GM12878 (cell line): ENCODE measurements at regions not wholly inside any gene's neighbourhood (a gene's known extent, or its start where the extent isn't known, plus 50 kb on each side); places are given as distances from the start of the nearest gene placed in this dataset.
A peak's percentile ranks its signal among the peaks of the same experiment; 100 is the strongest.

Experiments used
- ATAC-seq: fragments of 200-7000 bp; cut with Tn5 transposase; 3 replicates; pipeline ENCODE4 v1.9.1; 2020; ENCODE audit warnings: mild to moderate bottlenecking, moderate library complexity
- BruUV-seq: library from RNA; stranded (reverse); fragments of 400-500 nt; replicated peaks from 2 replicates; lab custom pipeline; 2021; lab: Mats Ljungman, UMichigan
- CTCF ChIA-PET: fragments of 300-600 bp; sonication (Branson Sonifier 250); formaldehyde crosslinking; extraction: SDS; loops from one replicate; lab custom pipeline; 2021; ENCODE audit warnings: inconsistent platforms; lab: Yijun Ruan, JAX
- POLR2A ChIA-PET: fragments of 350-600 bp; formaldehyde crosslinking; extraction: SDS; loops from one replicate; lab custom pipeline; 2021; ENCODE audit warnings: inconsistent platforms; lab: Charles Lee
- RAD21 ChIA-PET: fragments of 300-600 bp; sonication (Branson Sonifier 250); formaldehyde crosslinking; loops from one replicate; lab custom pipeline; 2023; ENCODE audit warnings: antibody characterized with exemption; ENCODE audit not compliant: unreplicated experiment; lab: Charles Lee
- SMC1A ChIA-PET: fragments of 300-600 bp; sonication (Branson Sonifier 250); formaldehyde crosslinking; loops from one replicate; lab custom pipeline; 2023; ENCODE audit not compliant: unreplicated experiment, uncharacterized antibody; lab: Charles Lee
- DNase-seq: peaks from one replicate; pipeline ENCODE4 v3.0.0-alpha.2; 2011; ENCODE audit warnings: low read depth, low spot score
- FAIRE-seq: peaks from 3 replicates; lab custom pipeline; 2011; peaks lifted over from hg19 to GRCh38; lab: Jason Lieb, UNC
- H2AFZ ChIP-seq: 2 replicates; pipeline ENCODE4 v1.6.0; 2011; ENCODE audit warnings: low read depth, low read length, control low read depth; ENCODE audit not compliant: control insufficient read depth
- H3K27ac ChIP-seq: 2 replicates; pipeline ENCODE4 v1.5.1; 2011; ENCODE audit warnings: control low read depth; ENCODE audit not compliant: control insufficient read depth, insufficient read depth
- H3K27me3 ChIP-seq, 2 experiments: replicated peaks in 1 of 2; 2 replicates each; pipeline versions ENCODE4 v1.6.0 to v1.6.1; 2011; ENCODE audit warnings: low read length in 1 of 2; ENCODE audit not compliant: control insufficient read depth in 2 of 2, insufficient read depth in 2 of 2
- H3K36me3 ChIP-seq, 2 experiments: 2 replicates each; pipeline ENCODE4 v1.5.1; 2011; ENCODE audit warnings: low read length in 1 of 2; ENCODE audit not compliant: control insufficient read depth in 2 of 2, insufficient read depth in 2 of 2
- H3K4me1 ChIP-seq: 2 replicates; pipeline ENCODE4 v1.6.1; 2011; ENCODE audit warnings: mild to moderate bottlenecking, low read length, moderate library complexity, mixed read lengths; ENCODE audit not compliant: control insufficient read depth, insufficient read depth
- H3K4me2 ChIP-seq: 2 replicates; pipeline ENCODE4 v1.6.0; 2011; ENCODE audit warnings: control low read depth; ENCODE audit not compliant: control insufficient read depth, insufficient read depth
- H3K4me3 ChIP-seq: fragments of 200-600 bp; sonication (generic); 2 replicates; pipeline ENCODE4 v1.5.1; 2016
- H3K79me2 ChIP-seq: 2 replicates; pipeline ENCODE4 v1.6.0; 2011; ENCODE audit warnings: low read length; ENCODE audit not compliant: control insufficient read depth, insufficient read depth
- H3K9ac ChIP-seq: 2 replicates; pipeline ENCODE4 v1.8.0; 2011; ENCODE audit warnings: low read length, control low read depth, mixed read lengths; ENCODE audit not compliant: control insufficient read depth, insufficient read depth
- H3K9me3 ChIP-seq: replicated peaks from 3 replicates; pipeline ENCODE4 v1.5.1; 2011; ENCODE audit warnings: mild to moderate bottlenecking, low read length; ENCODE audit not compliant: control insufficient read depth, insufficient read depth
- H4K20me1 ChIP-seq: 2 replicates; pipeline ENCODE4 v1.6.0; 2011; ENCODE audit not compliant: control insufficient read depth, insufficient read depth
- CUX1 ChIP-seq: IDR thresholded peaks from 2 replicates; pipeline ENCODE4 v1.6.1; 2012; ENCODE audit warnings: improper control_type of control experiment, low read depth, low read length; ENCODE audit not compliant: insufficient replicate concordance
- GATAD2B ChIP-seq: fragments of 450-650 bp; conservative IDR thresholded peaks from 2 replicates; pipeline ENCODE4 v1.6.1; 2017; ENCODE audit warnings: low read depth, mild to moderate bottlenecking, moderate library complexity
- KLF5 ChIP-seq: fragments of 450-650 bp; IDR thresholded peaks from 2 replicates; pipeline ENCODE4 v1.6.1; 2014; ENCODE audit warnings: mild to moderate bottlenecking; ENCODE audit not compliant: partially characterized antibody
- NR2C2 ChIP-seq: IDR thresholded peaks from 2 replicates; pipeline ENCODE4 v1.6.1; 2011; ENCODE audit warnings: borderline replicate concordance, low read depth; ENCODE audit not compliant: control insufficient read depth, insufficient read length
- PBX3 ChIP-seq: IDR thresholded peaks from 2 replicates; pipeline ENCODE4 v1.6.1; 2011; ENCODE audit warnings: mild to moderate bottlenecking, low read depth, low read length, moderate library complexity; ENCODE audit not compliant: insufficient replicate concordance
- POLR2AphosphoS2 ChIP-seq: IDR thresholded peaks from 2 replicates; pipeline ENCODE4 v1.6.1; 2011; ENCODE audit warnings: low read depth, mild to moderate bottlenecking, low read length, improper control_type of control experiment, moderate library complexity
- POU2F2 ChIP-seq: IDR thresholded peaks from 3 replicates; pipeline ENCODE4 v1.6.1; 2011; ENCODE audit warnings: low read depth, mild to moderate bottlenecking, low read length, borderline replicate concordance
- RELA ChIP-seq: fragments of 450-650 bp; IDR thresholded peaks from 2 replicates; pipeline ENCODE4 v1.8.0; 2014; ENCODE audit warnings: borderline replicate concordance; ENCODE audit not compliant: partially characterized antibody
- SIN3A ChIP-seq: IDR thresholded peaks from 2 replicates; pipeline ENCODE4 v1.6.1; 2012; ENCODE audit warnings: low read depth, low read length, improper control_type of control experiment
- SRF ChIP-seq, 2 experiments: IDR thresholded peaks; 2 replicates each; pipeline ENCODE4 v1.6.1; 2011; ENCODE audit warnings: low read depth in 2 of 2, low read length in 2 of 2, mild to moderate bottlenecking in 1 of 2, moderate library complexity in 1 of 2
- ZNF592 ChIP-seq: fragments of 450-650 bp; IDR thresholded peaks from 2 replicates; pipeline ENCODE4 v1.6.1; 2017; ENCODE audit warnings: mild to moderate bottlenecking, moderate library complexity
- ZNF622 ChIP-seq: fragments of 450-650 bp; IDR thresholded peaks from 2 replicates; pipeline ENCODE4 v1.6.1; 2017; ENCODE audit warnings: mild to moderate bottlenecking, inconsistent platforms
- WGBS: methylation state at CpG from one replicate; pipeline ENCODE4 v1.1.6; 2016; ENCODE audit warnings: low lambda C conversion rate; ENCODE audit not compliant: insufficient replicate concordance, insufficient coverage; ENCODE audit errors: missing lambda C conversion rate; 5-methylcytosine and 5-hydroxymethylcytosine counted together
- in situ Hi-C: fragments of 300-500 bp; cut with MboI; formaldehyde crosslinking; loops from 9 replicates; pipeline ENCODE4 v1.14.3; 2018; ENCODE audit warnings: mixed read lengths
- intact Hi-C: fragments of 100-400 bp; cut with micrococcal nuclease; formaldehyde crosslinking; loops from one replicate; pipeline ENCODE4 v1.14.2; 2022; ENCODE audit not compliant: unreplicated experiment

GRCh38 chr12:88801227-88802095 lies 221.2 kb upstream of the KITLG start:
- Histone ChIP-seq H3K36me3 (no peaks in the 10 kb centered on the region), H3K27me3 (no peaks in the 10 kb centered on the region), H3K9me3 (no peaks in the 10 kb centered on the region; the same call in 2 of the 3 replicates), H3K4me1 (no peaks in the 10 kb centered on the region), H2AFZ (no peak overlapping the region), H3K79me2 (no peaks in the 10 kb centered on the region), H3K9ac (no peak overlapping the region), H3K27ac (no peak overlapping the region), H4K20me1 (no peaks in the 10 kb centered on the region), H3K4me2 (no peak overlapping the region), H3K4me3 (no peak overlapping the region)
- ChIA-PET POLR2A (interaction anchor here (0.8 kb wide), 1 partner anchor 94 kb away, joined by 3 read pairs; no protein-coding TSS in a partner anchor), RAD21 (interaction anchor here (1.1 kb wide), 1 partner anchor 192 kb away, joined by 4 read pairs; no protein-coding TSS in a partner anchor), CTCF (no interaction called here), SMC1A (interaction anchor here (0.6 to 1.5 kb wide), 3 partner anchors 17 to 642 kb away, joined by 3 to 4 read pairs (median 3); no protein-coding TSS in a partner anchor)
- FAIRE-seq (no peak), ATAC-seq (peak; percentile 42; the same call in 2 of the 3 replicates), DNase-seq (no peak)
- WGBS, result 0% methylated on average over 1 of the region's 1 CpG
- intact Hi-C loops, result no loop called here
- in situ Hi-C loops, result no loop called here
- no TSS peak for BruUV-seq
- TF ChIP-seq CUX1, result no peak
- no peak for TF ChIP-seq SIN3A
- no peak for TF ChIP-seq ZNF622
- TF ChIP-seq NR2C2, result no peak
- TF ChIP-seq POU2F2, result no peak
- no peak for TF ChIP-seq RELA
- TF ChIP-seq SRF (IDR thresholded peaks at IDR 0.05; ENCODE audit: low read depth in 2 of 2, low read length in 2 of 2), result no peak
- TF ChIP-seq GATAD2B, result no peak
- TF ChIP-seq KLF5, result no peak
- TF ChIP-seq POLR2AphosphoS2, result no peak
- TF ChIP-seq PBX3, result no peak
- TF ChIP-seq ZNF592, result no peak
